PC-3 (cell line): ENCODE measurements at regions not wholly inside any gene's neighbourhood (a gene's known extent, or its start where the extent isn't known, plus 50 kb on each side); places are given as distances from the start of the nearest gene placed in this dataset.

Experiments used
- ATAC-seq: fragments of 200-7000 bp; cut with Tn5 transposase; 2 replicates; pipeline ENCODE4 v1.9.1; 2020; ENCODE audit warnings: mild to moderate bottlenecking, moderate library complexity
- BruUV-seq: library from RNA; stranded (reverse); fragments of 400-500 nt; replicated peaks from 2 replicates; lab custom pipeline; 2021; lab: Mats Ljungman, UMichigan
- CTCF ChIA-PET: fragments of 300-600 bp; sonication (Branson Sonifier 250); formaldehyde crosslinking; loops from one replicate; lab custom pipeline; 2022; ENCODE audit warnings: antibody characterized with exemption; lab: Charles Lee
- POLR2A ChIA-PET: fragments of 300-600 bp; sonication (Branson Sonifier 250); formaldehyde crosslinking; loops from one replicate; lab custom pipeline; 2022; ENCODE audit warnings: antibody characterized with exemption; ENCODE audit not compliant: unreplicated experiment; lab: Charles Lee
- DNase-seq: peaks from one replicate; pipeline ENCODE4 v3.0.0-alpha.2; 2015
- H2AFZ ChIP-seq: fragments of 300-600 bp; sonication (generic); 2 replicates; pipeline ENCODE4 v1.6.0; 2016; ENCODE audit warnings: antibody characterized with exemption, low read length
- H3F3A ChIP-seq: fragments of 300-600 bp; sonication (generic); one replicate; pipeline ENCODE4 v1.6.0; 2017; ENCODE audit warnings: antibody characterized with exemption, low read length, control low read depth, mild to moderate bottlenecking; ENCODE audit not compliant: unreplicated experiment
- H3K27ac ChIP-seq: fragments of 300-600 bp; sonication (generic); 2 replicates; pipeline ENCODE4 v1.5.1; 2016; ENCODE audit warnings: mild to moderate bottlenecking, low read length
- H3K27me3 ChIP-seq: fragments of 300-600 bp; sonication (generic); 2 replicates; pipeline ENCODE4 v1.6.1; 2016; ENCODE audit warnings: low read length, mixed read lengths
- H3K36me3 ChIP-seq: fragments of 300-600 bp; sonication (generic); 2 replicates; pipeline ENCODE4 v1.6.1; 2016; ENCODE audit warnings: low read depth, mixed run types, low read length, mixed read lengths
- H3K4me1 ChIP-seq: fragments of 300-600 bp; sonication (generic); 2 replicates; pipeline ENCODE4 v1.5.1; 2016; ENCODE audit warnings: low read length; ENCODE audit not compliant: insufficient read depth
- H3K4me2 ChIP-seq: fragments of 300-600 bp; sonication (generic); 2 replicates; pipeline ENCODE4 v1.6.0; 2016; ENCODE audit warnings: low read length
- H3K4me3 ChIP-seq: fragments of 300-600 bp; sonication (generic); 2 replicates; pipeline ENCODE4 v1.5.1; 2016; ENCODE audit warnings: mild to moderate bottlenecking, low read length, mixed read lengths
- H3K79me2 ChIP-seq: fragments of 300-600 bp; sonication (generic); 2 replicates; pipeline ENCODE4 v1.6.1; 2017; ENCODE audit warnings: low read length, mixed read lengths
- H3K9ac ChIP-seq: fragments of 300-600 bp; sonication (generic); 2 replicates; pipeline ENCODE4 v1.6.0; 2016; ENCODE audit warnings: mild to moderate bottlenecking, low read length
- H3K9me2 ChIP-seq: fragments of 300-600 bp; sonication (generic); replicated peaks from 2 replicates; pipeline ENCODE4 v1.6.1; 2016; ENCODE audit warnings: mixed run types, low read length, mixed read lengths
- H3K9me3 ChIP-seq: fragments of 300-600 bp; sonication (generic); 2 replicates; pipeline ENCODE4 v1.6.1; 2016; ENCODE audit warnings: low read length, mixed read lengths
- H4K20me1 ChIP-seq: fragments of 300-600 bp; sonication (generic); 2 replicates; pipeline ENCODE4 v1.6.1; 2016; ENCODE audit warnings: low read length, mixed read lengths
- CTCF ChIP-seq: fragments of 300-600 bp; sonication (generic); conservative IDR thresholded peaks from 2 replicates; pipeline ENCODE4 v1.5.1; 2017; ENCODE audit warnings: antibody characterized with exemption, low read depth, mild to moderate bottlenecking, low read length
- EZH2 ChIP-seq: fragments of 300-600 bp; sonication (generic); IDR thresholded peaks from one replicate; pipeline ENCODE4 v1.6.1; 2017; ENCODE audit warnings: antibody characterized with exemption, mild to moderate bottlenecking, low read length; ENCODE audit not compliant: unreplicated experiment
- EZH2phosphoT487 ChIP-seq: fragments of 300-600 bp; sonication (generic); IDR thresholded peaks from 2 replicates; pipeline ENCODE4 v1.6.1; 2018; ENCODE audit warnings: mild to moderate bottlenecking, antibody characterized with exemption, low read length, borderline replicate concordance
- intact Hi-C: fragments of 100-400 bp; cut with micrococcal nuclease; formaldehyde crosslinking; loops from 2 replicates; pipeline ENCODE4 v1.9.0; 2023

GRCh38 chr15:70314018-70314354 is 216.3 kb upstream of the TLE3 start:
- Histone ChIP-seq H3K9ac (no peak overlapping the region), H3K9me3 (no peaks in the 10 kb centered on the region), H3K27ac (no peak overlapping the region), H3K4me2 (no peak overlapping the region), H2AFZ (no peak overlapping the region), H3K4me1 (0 out of 2 replicates have a peak, but pooled peaks cover 5% of the 10 kb centered on the region), H3F3A (no peaks in the 10 kb centered on the region), H3K4me3 (no peak overlapping the region), H4K20me1 (no peaks in the 10 kb centered on the region), H3K36me3 (no peaks in the 10 kb centered on the region), H3K9me2 (no peaks in the 10 kb centered on the region), H3K79me2 (no peaks in the 10 kb centered on the region), H3K27me3 (peaks cover 30% of the 10 kb centered on the region)
- CTCF ChIA-PET: no interaction called here
- intact Hi-C loops: no loop called here
- no peak for TF ChIP-seq EZH2phosphoT487
- no peak for TF ChIP-seq EZH2
- no peak for TF ChIP-seq CTCF
- ATAC-seq (no peak), DNase-seq (no peak)
- POLR2A ChIA-PET: no interaction called here
- BruUV-seq: no TSS peak

- H4K20me1 ChIP-seq: no peaks in the 10 kb centered on the region
- intact Hi-C loops: no loop called here
- TF ChIP-seq EZH2phosphoT487 (no peak), EZH2 (no peak), CTCF (no peak)
- 0 out of 2 replicates have a peak, but pooled peaks cover under 1% of the 10 kb centered on the region for H3K4me1 ChIP-seq
- CTCF ChIA-PET: no interaction called here
- no peak overlapping the region for H3K4me3 ChIP-seq
- DNase-seq (no peak), ATAC-seq (no peak)
- POLR2A ChIA-PET: no interaction called here
- no peak overlapping the region for H3K9ac ChIP-seq
- no peaks in the 10 kb centered on the region for H3K36me3 ChIP-seq
- peaks cover 33% of the 10 kb centered on the region for H3K27me3 ChIP-seq
- no peaks in the 10 kb centered on the region for H3K9me3 ChIP-seq
- no peak overlapping the region for H3K4me2 ChIP-seq
- BruUV-seq: no TSS peak
- H3K27ac ChIP-seq: no peak overlapping the region
- no peaks in the 10 kb centered on the region for H3K79me2 ChIP-seq
- no peaks in the 10 kb centered on the region for H3F3A ChIP-seq
- no peak overlapping the region for H2AFZ ChIP-seq
- 0 out of 2 replicates have a peak, but pooled peaks cover 4% of the 10 kb centered on the region for H3K9me2 ChIP-seq
These were observed 215.6 kb upstream of the TLE3 start for GRCh38 chr15:70313099-70314017.

- no peaks in the 10 kb centered on the region for H4K20me1 ChIP-seq
- POLR2A ChIA-PET: interaction anchor here (0.6 kb wide), 1 partner anchor 178 kb away, joined by 3 read pairs; no protein-coding TSS in a partner anchor
- DNase-seq (no peak), ATAC-seq (no peak)
- H3K4me3 ChIP-seq: no peak overlapping the region
- H3K9me2 ChIP-seq: 0 out of 2 replicates have a peak, but pooled peaks cover 4% of the 10 kb centered on the region
- H3K9me3 ChIP-seq: no peaks in the 10 kb centered on the region
- no TSS peak for BruUV-seq
- no peak overlapping the region for H3K9ac ChIP-seq
- H3K27me3 ChIP-seq: peaks cover 33% of the 10 kb centered on the region
- intact Hi-C loops: no loop called here
- no peaks in the 10 kb centered on the region for H3F3A ChIP-seq
- H3K79me2 ChIP-seq: no peaks in the 10 kb centered on the region
- TF ChIP-seq CTCF: no peak
- H3K27ac ChIP-seq: no peak overlapping the region
- H2AFZ ChIP-seq: no peak overlapping the region
- H3K4me1 ChIP-seq: no peaks in the 10 kb centered on the region
- no peak overlapping the region for H3K4me2 ChIP-seq
- H3K36me3 ChIP-seq: no peaks in the 10 kb centered on the region
- CTCF ChIA-PET: no interaction called here
These were observed 214.1 kb upstream of the TLE3 start for GRCh38 chr15:70311821-70312220.
